ENCODE measurements at regions not wholly inside any gene's neighbourhood (a gene's known extent, or its start where the extent isn't known, plus 50 kb on each side); places are given as distances from the start of the nearest gene placed in this dataset.
A peak's percentile ranks its signal among the peaks of the same experiment; 100 is the strongest.

DNA sequence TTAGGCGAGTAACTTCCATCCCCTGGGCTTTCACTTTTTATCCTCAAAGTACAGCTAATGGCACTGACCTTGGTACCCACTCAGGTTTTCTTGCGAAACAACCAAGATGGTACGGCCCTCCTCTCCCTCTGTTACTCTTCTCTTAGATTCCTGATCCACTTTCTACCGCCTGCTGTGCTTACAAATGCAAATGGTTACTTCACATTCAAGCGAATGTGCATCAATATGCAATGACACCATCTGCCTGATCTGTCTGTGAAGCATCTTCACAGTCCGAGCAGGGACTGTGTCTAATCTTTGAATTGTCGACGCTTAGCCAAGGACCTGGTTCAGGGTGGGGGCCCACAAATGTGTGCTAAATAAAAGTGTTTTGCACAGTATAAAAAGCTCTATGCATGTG lies 112.2 kb downstream of the TRIB2 start:
- DNase-seq, result no peak

DNA sequence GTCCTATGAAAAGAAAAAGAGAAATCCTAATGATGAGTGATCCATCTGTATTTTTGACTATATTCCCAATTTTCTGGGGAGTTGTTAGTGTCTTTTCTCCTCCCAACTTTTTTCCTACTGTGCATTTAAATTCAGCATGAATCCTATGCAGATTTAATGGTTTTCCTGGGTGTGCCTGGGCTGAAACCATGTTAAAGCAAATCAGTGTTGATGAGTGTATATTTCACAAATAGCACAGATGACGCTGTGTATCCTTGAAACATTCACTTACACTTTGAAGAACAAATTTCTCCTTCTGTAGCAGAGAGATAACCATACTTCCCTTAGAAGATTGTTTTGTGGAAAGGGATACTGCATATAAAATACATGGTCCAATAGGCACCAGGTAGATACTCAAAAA lies 114.3 kb downstream of the TRIB2 start:
- DNase-seq, result no peak

DNA sequence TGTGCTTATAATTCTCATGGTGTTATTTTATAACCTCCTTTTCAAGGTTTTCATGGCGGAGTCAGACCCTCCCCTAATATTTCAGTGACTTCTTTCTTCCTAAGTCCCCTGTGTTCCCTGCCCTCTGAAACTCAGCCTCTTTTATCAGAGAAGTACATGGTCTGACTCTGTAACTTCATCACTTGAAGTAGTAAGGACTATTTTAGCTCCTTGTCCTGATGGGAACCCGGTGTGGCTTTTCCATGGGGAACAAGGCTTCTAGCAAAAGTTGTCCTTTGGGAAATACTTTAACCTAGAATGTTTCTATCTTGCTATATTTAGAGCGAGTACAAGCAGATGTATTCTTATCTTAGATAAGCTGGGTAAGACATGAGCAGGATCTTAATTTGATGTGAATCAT lies 117.5 kb downstream of the TRIB2 start:
- DNase-seq, result no peak

GRCh38 chr2:12835733-12836132 lies 119.0 kb downstream of the TRIB2 start:
- DNase-seq, result no peak

DNA sequence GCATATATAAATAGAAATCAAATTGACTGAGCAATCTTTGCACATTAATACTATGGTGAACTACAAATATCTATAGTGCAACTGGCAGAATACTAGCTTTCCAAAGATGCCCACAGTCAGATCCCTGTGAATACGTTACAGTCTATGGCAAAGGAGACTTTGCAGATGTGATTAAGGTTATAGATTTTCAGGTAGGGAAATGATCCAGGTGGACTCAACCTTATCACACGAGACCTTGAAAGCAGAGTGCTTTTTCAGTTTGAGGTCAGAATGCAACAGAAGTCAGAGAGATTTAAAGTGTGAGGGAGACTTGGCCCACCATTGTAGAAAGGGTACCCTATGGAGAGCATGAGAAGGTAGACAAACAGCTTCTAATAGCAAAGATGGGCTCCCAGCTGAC lies 122.6 kb downstream of the TRIB2 start:
- DNase-seq, result no peak

DNA sequence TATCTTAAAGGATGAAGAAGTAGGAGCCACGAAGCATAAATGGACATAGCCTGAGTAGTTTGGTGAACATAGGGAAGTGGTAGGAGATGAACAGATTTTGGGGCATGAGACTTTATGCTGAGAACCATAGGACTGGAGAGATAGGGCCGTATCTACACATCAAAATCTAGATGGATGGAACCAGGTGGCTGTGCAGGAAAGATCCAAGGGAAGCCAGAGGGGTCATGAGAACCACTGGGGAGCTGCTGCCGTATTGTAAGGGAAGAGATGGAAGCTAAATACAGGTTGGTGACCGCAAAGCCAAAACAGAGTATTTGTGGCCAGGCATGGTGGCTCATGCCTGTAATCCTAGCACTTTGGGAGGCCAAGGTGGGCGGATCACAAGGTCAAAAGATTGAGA lies 124.3 kb downstream of the TRIB2 start:
- DNase-seq, result no peak

GRCh38 chr2:12842917-12843316 lies 126.2 kb downstream of the TRIB2 start:
- no peak for DNase-seq

DNA sequence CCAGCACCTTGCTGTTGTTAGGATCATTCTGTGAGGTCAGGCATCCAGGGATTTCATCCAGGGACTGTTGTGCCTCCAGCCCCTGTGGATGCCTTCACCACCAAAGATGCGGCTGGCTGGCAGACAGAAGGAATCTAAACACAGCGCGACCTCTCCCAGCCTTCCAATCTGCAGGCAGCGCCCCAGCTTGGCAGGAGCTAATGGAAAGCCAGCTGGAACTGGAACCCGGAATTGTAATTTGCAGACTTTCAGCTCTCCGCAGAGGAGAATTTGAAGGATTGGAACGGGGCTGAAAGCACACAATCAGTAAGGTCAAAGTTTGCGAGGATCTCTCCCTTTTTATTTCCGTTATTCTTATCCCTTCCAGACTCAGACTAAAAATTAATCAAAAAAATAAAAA lies 127.8 kb downstream of the TRIB2 start:
- DNase-seq, result no peak

DNA sequence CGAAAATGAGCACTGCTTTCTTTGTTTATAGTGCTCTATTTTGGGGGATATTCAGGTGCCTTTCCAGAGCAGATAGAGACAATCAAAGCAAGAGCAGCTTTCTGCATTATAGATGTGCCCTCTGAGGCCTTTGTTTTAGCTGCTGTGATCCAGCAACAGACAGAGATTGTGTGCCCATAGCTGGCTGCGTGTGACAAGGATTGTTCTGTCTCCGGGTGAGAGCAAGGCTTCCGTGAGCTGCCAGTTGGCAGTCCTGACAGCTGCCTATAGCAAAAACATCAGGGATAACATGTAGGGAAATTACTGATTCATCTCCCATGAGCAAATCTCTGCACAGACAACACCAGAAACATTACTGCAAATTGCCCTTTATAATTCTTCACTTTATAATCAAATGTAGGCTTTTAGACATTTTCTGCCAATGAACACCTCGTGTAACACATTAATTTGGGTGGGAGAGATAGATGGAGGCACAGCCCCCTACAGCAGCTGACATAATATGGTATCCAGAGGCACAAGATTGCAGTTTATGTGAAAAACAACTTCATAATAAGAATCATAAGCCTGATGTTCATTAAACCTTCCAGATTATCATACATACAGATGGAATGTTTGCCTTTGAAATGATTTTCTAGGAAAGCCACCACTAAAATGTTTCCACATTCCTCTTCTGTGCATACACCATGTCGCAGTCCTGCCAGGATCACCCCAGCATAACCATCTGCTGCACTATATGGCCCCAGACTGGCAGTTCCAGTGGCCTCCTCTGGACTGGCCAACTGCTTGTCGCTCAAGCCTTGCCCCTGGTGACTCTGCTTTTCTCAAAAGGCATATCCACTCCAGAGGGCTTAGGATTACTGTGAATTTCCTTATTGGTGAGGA lies 131.2 kb downstream of the TRIB2 start:
- no peak for DNase-seq

- no peak for DNase-seq
Observed at GRCh38 chr2:12852135-12852534, 135.4 kb downstream of the TRIB2 start.

DNA sequence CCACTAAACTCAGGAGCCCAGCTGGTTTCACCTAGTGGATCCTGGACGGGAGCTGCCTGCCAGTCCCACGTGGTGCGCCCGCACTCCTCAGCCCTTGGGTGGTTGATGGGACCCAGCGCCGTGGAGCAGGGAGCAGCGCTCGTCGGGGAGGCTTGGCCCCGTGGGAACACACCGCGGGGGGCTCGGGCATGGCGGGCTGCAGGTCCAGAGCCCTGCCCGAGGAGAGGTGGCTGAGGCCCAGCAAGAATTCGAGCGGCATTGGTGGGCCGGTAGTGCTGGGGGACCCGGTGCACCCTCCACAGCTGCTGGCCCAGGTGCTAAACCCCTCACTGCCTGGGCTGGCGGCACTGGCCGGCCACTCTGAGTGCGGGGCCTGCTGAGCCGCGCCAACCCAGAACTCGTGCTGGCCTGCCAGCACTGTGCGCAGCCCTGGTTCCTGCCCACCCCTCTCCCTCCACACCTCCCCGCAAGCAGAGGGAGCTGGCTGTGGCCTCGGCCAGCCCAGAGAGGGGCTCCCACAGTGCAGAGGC lies 137.3 kb downstream of the TRIB2 start:
- DNase-seq, result no peak

- no peak for DNase-seq
Observed at GRCh38 chr2:12855508-12855907, 138.8 kb downstream of the TRIB2 start.

DNA sequence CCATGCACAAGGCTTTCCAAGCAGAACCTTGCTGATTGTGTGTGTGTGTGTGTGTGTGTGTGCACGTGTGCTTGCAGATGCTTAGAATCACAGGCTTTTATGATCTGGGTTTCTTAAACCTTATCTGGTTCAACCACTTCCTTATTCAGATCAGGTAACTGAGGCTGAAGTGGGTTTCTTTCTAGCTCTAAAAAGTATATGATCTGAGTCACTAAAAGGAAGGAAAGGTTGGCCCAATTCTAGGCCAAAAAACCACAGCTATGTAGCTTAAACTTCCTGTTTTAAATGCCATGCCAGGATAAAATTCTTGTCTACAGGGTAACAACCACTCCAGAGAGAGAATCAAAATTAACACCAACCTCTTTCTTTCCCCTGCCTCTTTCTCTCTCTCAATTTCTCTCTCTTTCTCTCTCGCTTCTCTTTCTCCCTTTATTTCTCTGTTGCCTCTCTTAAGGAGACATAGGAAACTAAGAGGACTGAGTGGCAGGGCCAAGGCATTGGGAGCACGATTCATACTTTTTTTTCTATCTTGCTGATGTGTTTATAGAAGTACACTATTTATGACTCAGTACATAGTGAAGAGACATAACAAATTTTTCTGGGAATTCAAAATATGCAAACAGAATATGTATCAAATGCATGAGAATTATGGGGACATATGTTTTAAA lies 140.3 kb downstream of the TRIB2 start:
- peak; percentile 55 for DNase-seq

DNA sequence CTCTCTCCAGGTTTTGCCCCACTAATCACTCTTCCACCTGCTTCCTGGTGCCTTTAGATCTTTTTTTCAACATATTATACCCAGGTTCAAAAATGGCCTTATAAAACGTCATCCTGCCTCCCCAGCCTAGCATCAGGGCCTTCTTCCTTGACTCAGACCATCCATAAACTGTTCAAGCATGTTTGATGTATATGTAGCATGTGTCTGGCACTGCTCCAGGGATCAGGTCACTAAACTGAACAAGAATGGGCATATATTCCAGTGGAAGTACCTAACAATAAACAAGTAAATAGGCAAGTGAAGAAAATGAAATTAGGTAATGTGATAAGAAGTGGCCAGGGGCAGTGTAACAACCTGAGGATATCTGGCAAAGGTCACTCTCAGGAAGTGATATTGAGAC lies 141.2 kb downstream of the TRIB2 start:
- no peak for DNase-seq

DNA sequence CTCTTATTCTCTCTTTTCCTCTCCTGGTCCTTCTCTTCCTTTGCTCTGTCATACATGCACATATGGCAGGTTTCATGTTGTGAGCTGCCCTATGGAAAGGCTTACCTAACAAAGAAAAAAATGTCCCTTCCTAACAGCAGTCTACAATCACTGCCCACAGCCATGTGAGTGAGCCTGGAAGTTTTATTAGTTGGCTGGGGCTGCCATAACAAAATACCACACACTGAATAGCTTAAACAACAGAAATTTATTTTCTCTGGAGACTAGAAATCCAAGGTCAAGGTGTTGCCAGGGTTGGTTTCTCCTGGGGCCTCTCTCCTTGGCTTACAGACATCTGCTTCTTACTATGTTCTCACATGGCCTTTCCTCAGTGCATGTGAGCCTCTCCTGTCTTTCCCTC lies 142.1 kb downstream of the TRIB2 start:
- DNase-seq, result no peak

GRCh38 chr2:12861344-12861930 lies 144.7 kb downstream of the TRIB2 start:
- no peak for DNase-seq

GRCh38 chr2:12862541-12862940 lies 145.8 kb downstream of the TRIB2 start:
- DNase-seq, result no peak

- DNase-seq, result no peak
Observed at GRCh38 chr2:12863937-12864336, 147.2 kb downstream of the TRIB2 start.

GRCh38 chr2:12867631-12868287 lies 151.0 kb downstream of the TRIB2 start:
- DNase-seq, result no peak

- no peak for DNase-seq
Observed at GRCh38 chr2:12870692-12871091, 154.0 kb downstream of the TRIB2 start.

DNA sequence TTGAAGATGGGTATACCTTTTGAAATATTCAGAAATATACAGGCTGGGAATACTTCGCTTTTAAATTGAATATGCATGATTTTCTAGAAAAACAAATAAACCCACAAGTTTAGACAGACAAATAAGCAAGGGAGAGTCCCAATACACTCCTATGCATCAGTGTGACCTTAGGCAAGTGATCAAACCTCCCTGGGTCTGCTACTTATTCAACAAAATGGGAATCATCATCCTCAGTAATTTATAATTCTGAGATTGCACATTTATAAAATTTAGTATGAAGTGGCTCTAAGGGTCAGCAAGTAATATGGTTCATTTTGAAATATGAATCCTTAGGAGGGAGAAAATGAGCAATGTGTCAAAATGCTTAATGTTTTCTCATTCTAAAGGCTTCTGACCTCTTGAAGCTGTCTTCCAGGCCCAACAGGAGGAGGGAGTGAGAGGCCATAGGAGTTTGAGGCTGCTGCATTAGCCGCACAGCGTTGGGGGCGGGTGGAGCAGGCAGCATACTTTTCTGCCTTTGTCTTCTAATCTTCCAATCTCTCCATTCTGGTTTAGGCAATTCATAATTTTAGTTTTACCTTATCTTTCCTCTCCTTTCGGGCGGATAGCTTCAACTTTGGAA lies 155.1 kb downstream of the TRIB2 start:
- DNase-seq, result no peak

DNA sequence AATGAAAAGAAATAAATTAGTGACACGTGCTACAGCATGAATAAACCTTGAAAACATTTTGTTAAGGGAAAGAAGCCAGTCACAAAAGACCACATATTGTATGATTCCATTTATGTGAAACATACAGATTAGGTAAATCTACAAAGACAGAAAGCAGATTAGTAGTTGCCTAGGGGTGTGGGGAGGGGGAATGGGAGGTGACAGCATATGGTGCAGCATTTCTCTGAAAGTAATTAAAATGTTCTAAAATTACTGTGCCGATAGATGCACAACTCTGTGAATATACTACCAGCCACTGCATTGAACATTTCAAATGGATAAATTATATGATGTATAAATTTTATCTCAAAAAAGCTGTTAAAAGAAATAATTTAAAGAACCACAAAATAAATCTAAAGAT lies 161.0 kb downstream of the TRIB2 start:
- DNase-seq, result no peak

GRCh38 chr2:12879649-12880048 lies 162.9 kb downstream of the TRIB2 start:
- no peak for DNase-seq

Measured in SIG-M5 (cell line).